Stomach smooth muscle (tissue), 2 donors: ENCODE measurements at regions not wholly inside any gene's neighbourhood (a gene's known extent, or its start where the extent isn't known, plus 50 kb on each side); places are given as distances from the start of the nearest gene placed in this dataset.

Source experiments
- H3K27ac ChIP-seq: one replicate; pipeline ENCODE4 v1.7.0; 2013; ENCODE audit warnings: mild to moderate bottlenecking, low read length, inconsistent platforms
- H3K27me3 ChIP-seq, 2 donors: one replicate each; pipeline ENCODE4 v1.7.0; 2013; ENCODE audit warnings: low read length in 2 of 2; ENCODE audit not compliant: insufficient read depth in 2 of 2, control insufficient read depth in 1 of 2
- H3K36me3 ChIP-seq, 2 donors: one replicate each; pipeline ENCODE4 v1.7.0; 2013; ENCODE audit warnings: low read length in 2 of 2; ENCODE audit not compliant: control insufficient read depth in 2 of 2, insufficient read depth in 2 of 2
- H3K4me1 ChIP-seq: one replicate; pipeline ENCODE4 v1.7.0; 2013; ENCODE audit warnings: low read length; ENCODE audit not compliant: control insufficient read depth, insufficient read depth
- H3K4me3 ChIP-seq, 2 donors: one replicate each; pipeline ENCODE4 v1.7.0; 2013; ENCODE audit warnings: low read length in 2 of 2
- H3K9ac ChIP-seq, 2 donors: one replicate each; pipeline ENCODE4 v1.7.0; 2013; ENCODE audit warnings: low read length in 2 of 2, mild to moderate bottlenecking in 1 of 2
- H3K9me3 ChIP-seq, 2 donors: one replicate each; pipeline ENCODE4 v1.7.0; 2013; ENCODE audit warnings: low read length in 2 of 2; ENCODE audit not compliant: control insufficient read depth in 2 of 2
- donor health status: healthy.
- donor health status: Pancreatic carcinoma.

GRCh38 chr6:159444056-159444760 is 248.8 kb downstream of the SOD2 start:
- Histone ChIP-seq H3K27me3 (peaks cover 0 to 2% of the 10 kb centered on the region in 2 donors), H3K9ac (no peak overlapping the region), H3K36me3 (no peaks in the 10 kb centered on the region), H3K27ac (no peak overlapping the region), H3K9me3 (no peaks in the 10 kb centered on the region), H3K4me3 (no peak overlapping the region), H3K4me1 (no peaks in the 10 kb centered on the region)

- no peaks in the 10 kb centered on the region for H3K4me1 ChIP-seq
- H3K9ac ChIP-seq, result no peak overlapping the region
- H3K27me3 ChIP-seq, result peaks cover 0 to 2% of the 10 kb centered on the region in 2 donors
- H3K36me3 ChIP-seq, result no peaks in the 10 kb centered on the region
- no peak overlapping the region for H3K27ac ChIP-seq
- H3K4me3 ChIP-seq, result no peak overlapping the region
- no peaks in the 10 kb centered on the region for H3K9me3 ChIP-seq
Observed at GRCh38 chr6:159443417-159443920, 249.6 kb downstream of the SOD2 start.

GRCh38 chr6:159441704-159441981 is 251.4 kb downstream of the SOD2 start:
- Histone ChIP-seq H3K27ac (no peak overlapping the region), H3K4me3 (no peak overlapping the region), H3K9ac (no peak overlapping the region), H3K9me3 (no peaks in the 10 kb centered on the region), H3K4me1 (no peaks in the 10 kb centered on the region), H3K36me3 (no peaks in the 10 kb centered on the region), H3K27me3 (peaks cover 0 to 2% of the 10 kb centered on the region in 2 donors)

- no peak overlapping the region for H3K9ac ChIP-seq
- H3K27ac ChIP-seq, result no peak overlapping the region
- H3K27me3 ChIP-seq, result peaks cover 0 to 2% of the 10 kb centered on the region in 2 donors
- no peak overlapping the region for H3K4me3 ChIP-seq
- no peaks in the 10 kb centered on the region for H3K4me1 ChIP-seq
- H3K9me3 ChIP-seq, result no peaks in the 10 kb centered on the region
- H3K36me3 ChIP-seq, result no peaks in the 10 kb centered on the region
Observed at GRCh38 chr6:159440911-159441703, 251.9 kb downstream of the SOD2 start.

GRCh38 chr6:159440349-159440748 is 252.7 kb downstream of the SOD2 start:
- Histone ChIP-seq H3K27me3 (peaks cover 0 to 2% of the 10 kb centered on the region in 2 donors), H3K36me3 (no peaks in the 10 kb centered on the region), H3K9me3 (no peaks in the 10 kb centered on the region), H3K9ac (no peak overlapping the region), H3K4me3 (no peak overlapping the region), H3K4me1 (no peaks in the 10 kb centered on the region), H3K27ac (no peak overlapping the region)

GRCh38 chr6:159439651-159440050 is 253.4 kb downstream of the SOD2 start:
- Histone ChIP-seq H3K27me3 (peaks cover 0 to 2% of the 10 kb centered on the region in 2 donors), H3K4me3 (no peak overlapping the region), H3K9ac (no peak overlapping the region), H3K27ac (no peak overlapping the region), H3K9me3 (peaks cover 0 to 5% of the 10 kb centered on the region in 2 donors), H3K4me1 (no peaks in the 10 kb centered on the region), H3K36me3 (no peaks in the 10 kb centered on the region)

- no peak overlapping the region for H3K4me3 ChIP-seq
- H3K9me3 ChIP-seq, result peaks cover 7 to 11% of the 10 kb centered on the region in 2 donors
- H3K36me3 ChIP-seq, result no peaks in the 10 kb centered on the region
- H3K9ac ChIP-seq, result no peak overlapping the region
- H3K27ac ChIP-seq, result no peak overlapping the region
- peaks cover 0 to 2% of the 10 kb centered on the region in 2 donors for H3K27me3 ChIP-seq
- no peaks in the 10 kb centered on the region for H3K4me1 ChIP-seq
Observed at GRCh38 chr6:159438106-159438505, 254.9 kb downstream of the SOD2 start.

GRCh38 chr6:159436581-159436980 is 256.5 kb downstream of the SOD2 start:
- peaks cover 7 to 18% of the 10 kb centered on the region in 2 donors for H3K9me3 ChIP-seq
- H3K36me3 ChIP-seq, result no peaks in the 10 kb centered on the region
- H3K4me1 ChIP-seq, result no peaks in the 10 kb centered on the region
- H3K9ac ChIP-seq, result no peak overlapping the region
- no peak overlapping the region for H3K4me3 ChIP-seq
- peaks cover 0 to 2% of the 10 kb centered on the region in 2 donors for H3K27me3 ChIP-seq
- H3K27ac ChIP-seq, result no peak overlapping the region

- Histone ChIP-seq H3K9ac (no peak overlapping the region), H3K4me3 (no peak overlapping the region), H3K27ac (no peak overlapping the region), H3K4me1 (no peaks in the 10 kb centered on the region), H3K36me3 (no peaks in the 10 kb centered on the region), H3K27me3 (peaks cover 0 to 2% of the 10 kb centered on the region in 2 donors), H3K9me3 (peaks cover 7 to 18% of the 10 kb centered on the region in 2 donors)
Observed at GRCh38 chr6:159435701-159436100, 257.3 kb downstream of the SOD2 start.

- Histone ChIP-seq H3K27ac (no peak overlapping the region), H3K27me3 (peaks cover 0 to 2% of the 10 kb centered on the region in 2 donors), H3K9ac (no peak overlapping the region)
Observed at GRCh38 chr6:159434410-159434809, 258.6 kb downstream of the SOD2 start.

GRCh38 chr6:159433550-159433949 is 259.5 kb downstream of the SOD2 start:
- H3K36me3 ChIP-seq, result no peaks in the 10 kb centered on the region
- no peaks in the 10 kb centered on the region for H3K4me1 ChIP-seq
- peaks cover 7 to 18% of the 10 kb centered on the region in 2 donors for H3K9me3 ChIP-seq
- H3K4me3 ChIP-seq, result no peak overlapping the region
- H3K27me3 ChIP-seq, result peaks cover 0 to 2% of the 10 kb centered on the region in 2 donors
- H3K27ac ChIP-seq, result no peak overlapping the region
- H3K9ac ChIP-seq, result no peak overlapping the region

More at GRCh38 chr6:159434410-159434809, 258.6 kb downstream of the SOD2 start:
- Histone ChIP-seq H3K4me3 (no peak overlapping the region), H3K4me1 (no peaks in the 10 kb centered on the region), H3K9me3 (peaks cover 7 to 18% of the 10 kb centered on the region in 2 donors), H3K36me3 (no peaks in the 10 kb centered on the region)
